ENCODE measurements at regions not wholly inside any gene's neighbourhood (a gene's known extent, or its start where the extent isn't known, plus 50 kb on each side); places are given as distances from the start of the nearest gene placed in this dataset.

DNA sequence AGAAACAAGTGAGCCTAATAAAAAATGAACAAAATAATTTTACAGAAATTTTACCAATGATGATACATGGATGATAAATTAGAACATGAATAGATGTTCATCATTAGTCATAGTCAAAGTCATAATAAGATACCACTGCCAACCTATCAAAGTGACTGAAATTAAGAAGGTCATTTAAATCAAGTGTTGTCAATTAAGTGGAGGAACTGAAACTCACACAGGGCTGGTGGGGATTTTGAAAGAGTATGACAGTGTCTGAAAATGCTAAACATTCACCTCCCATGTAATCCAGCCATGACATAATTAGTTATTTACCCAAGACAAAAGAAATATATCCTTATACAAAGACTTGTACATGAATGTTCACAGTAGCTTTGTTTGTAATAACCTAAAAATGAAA lies 57.1 kb upstream of the DYNC1I1 start:
- TF ChIP-seq CTCF (conservative IDR thresholded peaks at IDR 0.05; ENCODE audit: low read length) = no peak
- no peak for TF ChIP-seq EZH2phosphoT487 (IDR thresholded peaks at IDR 0.05; ENCODE audit: borderline replicate concordance, low read depth, low read length)

Measured in OCI-LY7 (cell line).